HG02763 (cell line): ENCODE measurements at regions not wholly inside any gene's neighbourhood (a gene's known extent, or its start where the extent isn't known, plus 50 kb on each side); places are given as distances from the start of the nearest gene placed in this dataset.

Experiments
- ATAC-seq: cut with Tn5 transposase; IDR thresholded peaks from one replicate; pipeline ENCODE4 v1.9.1; 2021; ENCODE audit warnings: mild to moderate bottlenecking, moderate library complexity; ENCODE audit not compliant: unreplicated experiment

- ATAC-seq, result no peak
Measured at GRCh38 chr1:218754477-218754876, 409.3 kb downstream of the TGFB2 start.

GRCh38 chr1:218755128-218755527 is 410.0 kb downstream of the TGFB2 start:
- no peak for ATAC-seq

GRCh38 chr1:218759795-218760194 is 413.9 kb upstream of the LYPLAL1 start:
- no peak for ATAC-seq

- ATAC-seq, result no peak
Measured at GRCh38 chr1:218760601-218761570, 412.8 kb upstream of the LYPLAL1 start.

- peak; percentile 67 for ATAC-seq
Measured at GRCh38 chr1:218763538-218763937, 410.1 kb upstream of the LYPLAL1 start.

GRCh38 chr1:218765753-218766152 is 407.9 kb upstream of the LYPLAL1 start:
- ATAC-seq, result no peak

GRCh38 chr1:218771931-218772330 is 401.7 kb upstream of the LYPLAL1 start:
- no peak for ATAC-seq

- ATAC-seq, result no peak
Measured at GRCh38 chr1:218772575-218772974, 401.1 kb upstream of the LYPLAL1 start.

GRCh38 chr1:218775501-218776021 is 398.1 kb upstream of the LYPLAL1 start:
- ATAC-seq, result no peak

GRCh38 chr1:218778257-218779126 is 395.2 kb upstream of the LYPLAL1 start:
- ATAC-seq, result no peak

GRCh38 chr1:218779341-218780100 is 394.2 kb upstream of the LYPLAL1 start:
- ATAC-seq, result no peak

- no peak for ATAC-seq
Measured at GRCh38 chr1:218783131-218783530, 390.5 kb upstream of the LYPLAL1 start.

- ATAC-seq, result no peak
Measured at GRCh38 chr1:218783916-218784315, 389.8 kb upstream of the LYPLAL1 start.

GRCh38 chr1:218785928-218786327 is 387.8 kb upstream of the LYPLAL1 start:
- no peak for ATAC-seq

GRCh38 chr1:218787826-218788225 is 385.9 kb upstream of the LYPLAL1 start:
- ATAC-seq, result no peak

GRCh38 chr1:218796773-218797172 is 376.9 kb upstream of the LYPLAL1 start:
- no peak for ATAC-seq

GRCh38 chr1:218802799-218803198 is 370.9 kb upstream of the LYPLAL1 start:
- ATAC-seq, result no peak

- ATAC-seq, result no peak
Measured at GRCh38 chr1:218803351-218803997, 370.2 kb upstream of the LYPLAL1 start.

- ATAC-seq, result no peak
Measured at GRCh38 chr1:218804014-218804785, 369.5 kb upstream of the LYPLAL1 start.
